ENCODE measurements at regions not wholly inside any gene's neighbourhood (a gene's known extent, or its start where the extent isn't known, plus 50 kb on each side); places are given as distances from the start of the nearest gene placed in this dataset.

- TF ChIP-seq EZH2 (optimal IDR thresholded peaks at IDR 0.05; ENCODE audit: low read depth, low read length) (no peak), CTCF (IDR thresholded peaks at IDR 0.05; ENCODE audit: low read length) (no peak)
These were observed 56.3 kb upstream of the DIAPH3 start for GRCh38 chr13:60220072-60220471.

Data from MM.1S (cell line).